Omental fat pad (tissue), 3 donors: ENCODE measurements at regions not wholly inside any gene's neighbourhood (a gene's known extent, or its start where the extent isn't known, plus 50 kb on each side); places are given as distances from the start of the nearest gene placed in this dataset.

Experiments used
- ATAC-seq: fragments of 150-250 bp; one replicate; pipeline ENCODE4 v1.9.1; 2016; ENCODE audit warnings: mild to moderate bottlenecking, moderate library complexity; ENCODE audit not compliant: low FRiP score
- DNase-seq: peaks from one replicate; pipeline ENCODE4 v3.0.0-alpha.2; 2019; ENCODE audit warnings: low spot score
- CTCF ChIP-seq, 3 donors: fragments of 450-650 bp; IDR thresholded peaks; one replicate each; pipeline ENCODE4 v1.5.1; 2016 to 2017; ENCODE audit warnings: antibody characterized with exemption in 3 of 3, mild to moderate bottlenecking in 3 of 3, moderate library complexity in 2 of 3

GRCh38 chr12:76256904-76257303 is 91.3 kb downstream of the BBS10 start:
- no peak for TF ChIP-seq CTCF (IDR thresholded peaks at IDR 0.05)
- DNase-seq = no peak
- no peak for ATAC-seq

GRCh38 chr12:76256321-76256720 is 91.9 kb downstream of the BBS10 start:
- no peak for ATAC-seq
- TF ChIP-seq CTCF (IDR thresholded peaks at IDR 0.05) = no peak
- no peak for DNase-seq

GRCh38 chr12:76255692-76256091 is 92.5 kb downstream of the BBS10 start:
- TF ChIP-seq CTCF (IDR thresholded peaks at IDR 0.05) = no peak
- DNase-seq (no peak), ATAC-seq (peak; percentile 46)

- ATAC-seq = no peak
- TF ChIP-seq CTCF (IDR thresholded peaks at IDR 0.05) = no peak
These were observed 92.9 kb downstream of the BBS10 start for GRCh38 chr12:76255281-76255680.

GRCh38 chr12:76252031-76252430 is 96.2 kb downstream of the BBS10 start:
- no peak for ATAC-seq
- no peak for DNase-seq

More at GRCh38 chr12:76255281-76255680, 92.9 kb downstream of the BBS10 start:
- no peak for DNase-seq

GRCh38 chr12:76250256-76250655 is 98.0 kb downstream of the BBS10 start:
- ATAC-seq = no peak
- no peak for DNase-seq

More at GRCh38 chr12:76252031-76252430, 96.2 kb downstream of the BBS10 start:
- TF ChIP-seq CTCF (IDR thresholded peaks at IDR 0.05) = no peak

More at GRCh38 chr12:76250256-76250655, 98.0 kb downstream of the BBS10 start:
- no peak for TF ChIP-seq CTCF (IDR thresholded peaks at IDR 0.05)
